HEK293 (cell line): ENCODE measurements at regions not wholly inside any gene's neighbourhood (a gene's known extent, or its start where the extent isn't known, plus 50 kb on each side); places are given as distances from the start of the nearest gene placed in this dataset.

Source experiments
- CTCF ChIA-PET: fragments of 350-600 bp; formaldehyde crosslinking; extraction: SDS; loops from one replicate; lab custom pipeline; 2021; ENCODE audit warnings: antibody characterized with exemption; lab: Yijun Ruan, JAX
- POLR2A ChIA-PET: fragments of 300-600 bp; formaldehyde crosslinking; extraction: SDS; loops from one replicate; lab custom pipeline; 2020; ENCODE audit warnings: antibody characterized with exemption, inconsistent platforms; lab: Yijun Ruan, JAX
- H3K27ac ChIP-seq: fragments of 200-500 bp; sonication (Bioruptor generic); 2 replicates; pipeline ENCODE4 v1.5.1; 2014; ENCODE audit warnings: low read depth, low read length, control low read depth, inconsistent platforms; ENCODE audit errors: extremely low read depth
- H3K36me3 ChIP-seq, 2 experiments: fragments of 200-500 bp in 1 of 2; sonication (Bioruptor generic) in 1 of 2; 1 replicate in 1 of 2; 2 replicates in 1 of 2; pipeline ENCODE4 v1.5.1; 2014 to 2017; ENCODE audit warnings: inconsistent platforms in 2 of 2, low read length in 2 of 2; ENCODE audit not compliant: control insufficient read depth in 2 of 2, insufficient read depth in 1 of 2
- H3K4me1 ChIP-seq: fragments of 200-500 bp; sonication (Bioruptor generic); 2 replicates; pipeline ENCODE4 v1.5.1; 2014; ENCODE audit warnings: mild to moderate bottlenecking, low read length, inconsistent platforms; ENCODE audit not compliant: control insufficient read depth, insufficient read depth
- H3K4me3 ChIP-seq: 2 replicates; pipeline ENCODE4 v1.5.1; 2011; ENCODE audit warnings: low read depth, mild to moderate bottlenecking, control low read depth, low read length, moderate library complexity
- H3K9me3 ChIP-seq: fragments of 200-500 bp; sonication (Bioruptor generic); 2 replicates; pipeline ENCODE4 v1.5.1; 2014; ENCODE audit warnings: low read depth, low read length, inconsistent platforms; ENCODE audit not compliant: control insufficient read depth, insufficient read depth
- BCL11B ChIP-seq: fragments of 450-650 bp; formaldehyde crosslinking; IDR thresholded peaks from 2 replicates; pipeline ENCODE4 v1.5.1; 2016; ENCODE audit warnings: low read depth, missing biosample characterization, missing genetic modification characterization
- GLI4 ChIP-seq: fragments of 450-650 bp; formaldehyde crosslinking; IDR thresholded peaks from 2 replicates; pipeline ENCODE4 v1.5.1; 2016; ENCODE audit warnings: missing biosample characterization, missing genetic modification characterization
- GLIS1 ChIP-seq: fragments of 450-650 bp; formaldehyde crosslinking; IDR thresholded peaks from 2 replicates; pipeline ENCODE4 v1.5.1; 2016; ENCODE audit warnings: missing biosample characterization, missing genetic modification characterization
- KLF16 ChIP-seq: fragments of 450-650 bp; formaldehyde crosslinking; IDR thresholded peaks from 2 replicates; pipeline ENCODE4 v1.5.1; 2017; ENCODE audit warnings: missing biosample characterization, missing genetic modification characterization
- KLF7 ChIP-seq: fragments of 450-650 bp; formaldehyde crosslinking; IDR thresholded peaks from 2 replicates; pipeline ENCODE4 v1.5.1; 2016; ENCODE audit warnings: missing biosample characterization, missing genetic modification characterization, borderline replicate concordance
- SCRT1 ChIP-seq: fragments of 450-650 bp; formaldehyde crosslinking; IDR thresholded peaks from 2 replicates; pipeline ENCODE4 v1.5.1; 2016; ENCODE audit warnings: missing biosample characterization, missing genetic modification characterization, borderline replicate concordance
- SCRT2 ChIP-seq: fragments of 450-650 bp; formaldehyde crosslinking; IDR thresholded peaks from 2 replicates; pipeline ENCODE4 v1.5.1; 2016; ENCODE audit warnings: missing biosample characterization, missing genetic modification characterization
- SP3 ChIP-seq: fragments of 450-650 bp; formaldehyde crosslinking; IDR thresholded peaks from 2 replicates; pipeline ENCODE4 v1.5.1; 2016; ENCODE audit warnings: missing biosample characterization, missing genetic modification characterization
- ZBTB17 ChIP-seq: fragments of 450-650 bp; formaldehyde crosslinking; IDR thresholded peaks from 2 replicates; pipeline ENCODE4 v1.5.1; 2016; ENCODE audit warnings: missing biosample characterization, missing genetic modification characterization
- ZIC2 ChIP-seq: fragments of 450-650 bp; formaldehyde crosslinking; IDR thresholded peaks from 2 replicates; pipeline ENCODE4 v1.5.1; 2016; ENCODE audit warnings: missing biosample characterization, missing genetic modification characterization
- ZNF24 ChIP-seq: fragments of 450-650 bp; formaldehyde crosslinking; IDR thresholded peaks from 2 replicates; pipeline ENCODE4 v1.5.1; 2016; ENCODE audit warnings: missing biosample characterization, missing genetic modification characterization
- ZNF335 ChIP-seq: fragments of 450-650 bp; formaldehyde crosslinking; conservative IDR thresholded peaks from 2 replicates; pipeline ENCODE4 v1.5.1; 2016; ENCODE audit warnings: missing biosample characterization, missing genetic modification characterization
- ZNF341 ChIP-seq: fragments of 450-650 bp; formaldehyde crosslinking; IDR thresholded peaks from 2 replicates; pipeline ENCODE4; 2016; ENCODE audit warnings: low read depth, missing biosample characterization, missing genetic modification characterization
- ZNF423 ChIP-seq: fragments of 450-650 bp; formaldehyde crosslinking; IDR thresholded peaks from 2 replicates; pipeline ENCODE4 v1.5.1; 2016; ENCODE audit warnings: missing biosample characterization, missing genetic modification characterization
- ZNF561 ChIP-seq: fragments of 450-650 bp; IDR thresholded peaks from 2 replicates; pipeline ENCODE4 v1.5.1; 2018; ENCODE audit warnings: missing biosample characterization, missing genetic modification characterization, borderline replicate concordance
- ZNF629 ChIP-seq: fragments of 450-650 bp; formaldehyde crosslinking; IDR thresholded peaks from 2 replicates; pipeline ENCODE4 v1.5.1; 2017; ENCODE audit warnings: missing biosample characterization, missing genetic modification characterization
- ZNF830 ChIP-seq: fragments of 450-650 bp; IDR thresholded peaks from 2 replicates; pipeline ENCODE4 v1.5.0; 2018; ENCODE audit warnings: missing biosample characterization, missing genetic modification characterization, low read depth, mild to moderate bottlenecking, moderate library complexity
- ZXDB ChIP-seq: fragments of 450-650 bp; formaldehyde crosslinking; IDR thresholded peaks from 2 replicates; pipeline ENCODE4 v1.5.1; 2016; ENCODE audit warnings: missing biosample characterization, missing genetic modification characterization
- TF ChIP-seq, protein P1 (sequence below): fragments of 450-650 bp; formaldehyde crosslinking; IDR thresholded peaks from 2 replicates; pipeline ENCODE4 v1.5.1; 2016; ENCODE audit warnings: missing biosample characterization, missing genetic modification characterization, borderline replicate concordance
- TF ChIP-seq, protein P2 (sequence below): fragments of 450-650 bp; formaldehyde crosslinking; IDR thresholded peaks from 2 replicates; pipeline ENCODE4 v1.5.1; 2017; ENCODE audit warnings: missing biosample characterization, mild to moderate bottlenecking, missing genetic modification characterization, moderate library complexity
- TF ChIP-seq, protein P3 (sequence below): fragments of 450-650 bp; formaldehyde crosslinking; IDR thresholded peaks from 2 replicates; pipeline ENCODE4 v1.5.1; 2016; ENCODE audit warnings: missing biosample characterization, missing genetic modification characterization
- TF ChIP-seq, protein P4 (sequence below): fragments of 450-650 bp; formaldehyde crosslinking; IDR thresholded peaks from 2 replicates; pipeline ENCODE4 v1.5.1; 2017; ENCODE audit warnings: missing biosample characterization, missing genetic modification characterization
- TF ChIP-seq, protein P5 (sequence below): fragments of 450-650 bp; formaldehyde crosslinking; IDR thresholded peaks from 2 replicates; pipeline ENCODE4 v1.5.1; 2017; ENCODE audit warnings: missing biosample characterization, missing genetic modification characterization
- TF ChIP-seq, protein P6 (sequence below): fragments of 450-650 bp; formaldehyde crosslinking; IDR thresholded peaks from 2 replicates; pipeline ENCODE4 v1.5.1; 2016; ENCODE audit warnings: missing biosample characterization, missing genetic modification characterization

DNA sequence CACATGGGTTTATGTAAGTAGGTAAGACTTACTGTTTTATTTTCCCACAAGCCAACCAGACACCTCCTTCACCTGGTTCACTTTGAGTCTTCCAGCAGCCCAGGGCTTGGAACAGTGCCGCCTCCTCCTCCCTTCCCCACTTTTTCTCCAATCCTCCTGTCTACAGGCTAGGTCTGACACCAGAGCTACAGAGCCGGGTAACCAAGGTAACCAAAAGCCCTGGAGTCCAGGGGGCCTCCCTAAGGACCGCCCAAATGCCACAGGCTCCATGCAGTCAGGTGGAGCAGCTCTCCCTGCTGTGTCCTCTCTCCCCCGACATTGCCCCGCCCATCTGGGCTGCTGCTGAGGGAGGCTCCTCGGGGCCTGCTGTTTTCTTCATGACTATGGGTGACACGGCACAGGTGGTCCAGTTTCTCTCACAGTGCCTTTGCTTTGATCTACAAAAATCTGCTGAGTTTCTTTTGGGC is 138.0 kb upstream of the EFNA5 start:
- CTCF ChIA-PET: no interaction called here
- no peak overlapping the region for H3K4me3 ChIP-seq
- POLR2A ChIA-PET: no interaction called here
- no peaks in the 10 kb centered on the region for H3K9me3 ChIP-seq
- H3K4me1 ChIP-seq: peaks cover 11% of the 10 kb centered on the region
- no peak overlapping the region for H3K27ac ChIP-seq
- TF ChIP-seq, protein P1, sequence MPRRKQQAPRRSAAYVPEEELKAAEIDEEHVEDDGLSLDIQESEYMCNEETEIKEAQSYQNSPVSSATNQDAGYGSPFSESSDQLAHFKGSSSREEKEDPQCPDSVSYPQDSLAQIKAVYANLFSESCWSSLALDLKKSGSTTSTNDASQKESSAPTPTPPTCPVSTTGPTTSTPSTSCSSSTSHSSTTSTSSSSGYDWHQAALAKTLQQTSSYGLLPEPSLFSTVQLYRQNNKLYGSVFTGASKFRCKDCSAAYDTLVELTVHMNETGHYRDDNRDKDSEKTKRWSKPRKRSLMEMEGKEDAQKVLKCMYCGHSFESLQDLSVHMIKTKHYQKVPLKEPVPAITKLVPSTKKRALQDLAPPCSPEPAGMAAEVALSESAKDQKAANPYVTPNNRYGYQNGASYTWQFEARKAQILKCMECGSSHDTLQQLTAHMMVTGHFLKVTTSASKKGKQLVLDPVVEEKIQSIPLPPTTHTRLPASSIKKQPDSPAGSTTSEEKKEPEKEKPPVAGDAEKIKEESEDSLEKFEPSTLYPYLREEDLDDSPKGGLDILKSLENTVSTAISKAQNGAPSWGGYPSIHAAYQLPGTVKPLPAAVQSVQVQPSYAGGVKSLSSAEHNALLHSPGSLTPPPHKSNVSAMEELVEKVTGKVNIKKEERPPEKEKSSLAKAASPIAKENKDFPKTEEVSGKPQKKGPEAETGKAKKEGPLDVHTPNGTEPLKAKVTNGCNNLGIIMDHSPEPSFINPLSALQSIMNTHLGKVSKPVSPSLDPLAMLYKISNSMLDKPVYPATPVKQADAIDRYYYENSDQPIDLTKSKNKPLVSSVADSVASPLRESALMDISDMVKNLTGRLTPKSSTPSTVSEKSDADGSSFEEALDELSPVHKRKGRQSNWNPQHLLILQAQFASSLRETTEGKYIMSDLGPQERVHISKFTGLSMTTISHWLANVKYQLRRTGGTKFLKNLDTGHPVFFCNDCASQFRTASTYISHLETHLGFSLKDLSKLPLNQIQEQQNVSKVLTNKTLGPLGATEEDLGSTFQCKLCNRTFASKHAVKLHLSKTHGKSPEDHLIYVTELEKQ (tag by site-specific recombination): no peak
- TF ChIP-seq, protein P2, sequence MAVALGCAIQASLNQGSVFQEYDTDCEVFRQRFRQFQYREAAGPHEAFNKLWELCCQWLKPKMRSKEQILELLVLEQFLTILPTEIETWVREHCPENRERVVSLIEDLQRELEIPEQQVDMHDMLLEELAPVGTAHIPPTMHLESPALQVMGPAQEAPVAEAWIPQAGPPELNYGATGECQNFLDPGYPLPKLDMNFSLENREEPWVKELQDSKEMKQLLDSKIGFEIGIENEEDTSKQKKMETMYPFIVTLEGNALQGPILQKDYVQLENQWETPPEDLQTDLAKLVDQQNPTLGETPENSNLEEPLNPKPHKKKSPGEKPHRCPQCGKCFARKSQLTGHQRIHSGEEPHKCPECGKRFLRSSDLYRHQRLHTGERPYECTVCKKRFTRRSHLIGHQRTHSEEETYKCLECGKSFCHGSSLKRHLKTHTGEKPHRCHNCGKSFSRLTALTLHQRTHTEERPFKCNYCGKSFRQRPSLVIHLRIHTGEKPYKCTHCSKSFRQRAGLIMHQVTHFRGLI: no peak
- TF ChIP-seq ZNF629 (tag by site-specific recombination): no peak
- no peak for TF ChIP-seq ZNF830 (tag by site-specific recombination)
- TF ChIP-seq, protein P3, sequence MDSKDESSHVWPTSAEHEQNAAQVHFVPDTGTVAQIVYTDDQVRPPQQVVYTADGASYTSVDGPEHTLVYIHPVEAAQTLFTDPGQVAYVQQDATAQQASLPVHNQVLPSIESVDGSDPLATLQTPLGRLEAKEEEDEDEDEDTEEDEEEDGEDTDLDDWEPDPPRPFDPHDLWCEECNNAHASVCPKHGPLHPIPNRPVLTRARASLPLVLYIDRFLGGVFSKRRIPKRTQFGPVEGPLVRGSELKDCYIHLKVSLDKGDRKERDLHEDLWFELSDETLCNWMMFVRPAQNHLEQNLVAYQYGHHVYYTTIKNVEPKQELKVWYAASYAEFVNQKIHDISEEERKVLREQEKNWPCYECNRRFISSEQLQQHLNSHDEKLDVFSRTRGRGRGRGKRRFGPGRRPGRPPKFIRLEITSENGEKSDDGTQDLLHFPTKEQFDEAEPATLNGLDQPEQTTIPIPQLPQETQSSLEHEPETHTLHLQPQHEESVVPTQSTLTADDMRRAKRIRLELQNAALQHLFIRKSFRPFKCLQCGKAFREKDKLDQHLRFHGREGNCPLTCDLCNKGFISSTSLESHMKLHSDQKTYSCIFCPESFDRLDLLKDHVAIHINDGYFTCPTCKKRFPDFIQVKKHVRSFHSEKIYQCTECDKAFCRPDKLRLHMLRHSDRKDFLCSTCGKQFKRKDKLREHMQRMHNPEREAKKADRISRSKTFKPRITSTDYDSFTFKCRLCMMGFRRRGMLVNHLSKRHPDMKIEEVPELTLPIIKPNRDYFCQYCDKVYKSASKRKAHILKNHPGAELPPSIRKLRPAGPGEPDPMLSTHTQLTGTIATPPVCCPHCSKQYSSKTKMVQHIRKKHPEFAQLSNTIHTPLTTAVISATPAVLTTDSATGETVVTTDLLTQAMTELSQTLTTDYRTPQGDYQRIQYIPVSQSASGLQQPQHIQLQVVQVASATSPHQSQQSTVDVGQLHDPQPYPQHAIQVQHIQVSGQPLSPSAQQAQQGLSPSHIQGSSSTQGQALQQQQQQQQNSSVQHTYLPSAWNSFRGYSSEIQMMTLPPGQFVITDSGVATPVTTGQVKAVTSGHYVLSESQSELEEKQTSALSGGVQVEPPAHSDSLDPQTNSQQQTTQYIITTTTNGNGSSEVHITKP (tag by site-specific recombination): peak; percentile 57
- TF ChIP-seq, protein P4, sequence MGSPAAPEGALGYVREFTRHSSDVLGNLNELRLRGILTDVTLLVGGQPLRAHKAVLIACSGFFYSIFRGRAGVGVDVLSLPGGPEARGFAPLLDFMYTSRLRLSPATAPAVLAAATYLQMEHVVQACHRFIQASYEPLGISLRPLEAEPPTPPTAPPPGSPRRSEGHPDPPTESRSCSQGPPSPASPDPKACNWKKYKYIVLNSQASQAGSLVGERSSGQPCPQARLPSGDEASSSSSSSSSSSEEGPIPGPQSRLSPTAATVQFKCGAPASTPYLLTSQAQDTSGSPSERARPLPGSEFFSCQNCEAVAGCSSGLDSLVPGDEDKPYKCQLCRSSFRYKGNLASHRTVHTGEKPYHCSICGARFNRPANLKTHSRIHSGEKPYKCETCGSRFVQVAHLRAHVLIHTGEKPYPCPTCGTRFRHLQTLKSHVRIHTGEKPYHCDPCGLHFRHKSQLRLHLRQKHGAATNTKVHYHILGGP (tag by site-specific recombination): no peak
- TF ChIP-seq ZBTB17 (tag by site-specific recombination): peak; percentile 93
- TF ChIP-seq ZNF335 (tag by site-specific recombination): peak; percentile 73
- TF ChIP-seq ZNF561 (tag by site-specific recombination): 0 out of 2 replicates have a peak, but pooled peaks have one; percentile 39
- no peak for TF ChIP-seq ZNF24 (tag by site-specific recombination)
- TF ChIP-seq, protein P5, sequence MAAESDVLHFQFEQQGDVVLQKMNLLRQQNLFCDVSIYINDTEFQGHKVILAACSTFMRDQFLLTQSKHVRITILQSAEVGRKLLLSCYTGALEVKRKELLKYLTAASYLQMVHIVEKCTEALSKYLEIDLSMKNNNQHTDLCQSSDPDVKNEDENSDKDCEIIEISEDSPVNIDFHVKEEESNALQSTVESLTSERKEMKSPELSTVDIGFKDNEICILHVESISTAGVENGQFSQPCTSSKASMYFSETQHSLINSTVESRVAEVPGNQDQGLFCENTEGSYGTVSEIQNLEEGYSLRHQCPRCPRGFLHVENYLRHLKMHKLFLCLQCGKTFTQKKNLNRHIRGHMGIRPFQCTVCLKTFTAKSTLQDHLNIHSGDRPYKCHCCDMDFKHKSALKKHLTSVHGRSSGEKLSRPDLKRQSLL: peak; percentile 65; the same call in 1 of the 2 replicates
- peak; percentile 91 for TF ChIP-seq SCRT2 (tag by site-specific recombination)
- no peak for TF ChIP-seq KLF7 (tag by site-specific recombination)
- 0 out of 2 replicates have a peak, but pooled peaks have one; percentile 15 for TF ChIP-seq ZXDB (tag by site-specific recombination)
- TF ChIP-seq BCL11B (tag by site-specific recombination): no peak
- TF ChIP-seq KLF16 (tag by site-specific recombination): no peak
- TF ChIP-seq SCRT1 (tag by site-specific recombination): peak; percentile 83
- TF ChIP-seq ZNF341 (tag by site-specific recombination): peak; percentile 52
- TF ChIP-seq GLI4: no peak
- peak; percentile 93 for TF ChIP-seq GLIS1
- TF ChIP-seq, protein P6, sequence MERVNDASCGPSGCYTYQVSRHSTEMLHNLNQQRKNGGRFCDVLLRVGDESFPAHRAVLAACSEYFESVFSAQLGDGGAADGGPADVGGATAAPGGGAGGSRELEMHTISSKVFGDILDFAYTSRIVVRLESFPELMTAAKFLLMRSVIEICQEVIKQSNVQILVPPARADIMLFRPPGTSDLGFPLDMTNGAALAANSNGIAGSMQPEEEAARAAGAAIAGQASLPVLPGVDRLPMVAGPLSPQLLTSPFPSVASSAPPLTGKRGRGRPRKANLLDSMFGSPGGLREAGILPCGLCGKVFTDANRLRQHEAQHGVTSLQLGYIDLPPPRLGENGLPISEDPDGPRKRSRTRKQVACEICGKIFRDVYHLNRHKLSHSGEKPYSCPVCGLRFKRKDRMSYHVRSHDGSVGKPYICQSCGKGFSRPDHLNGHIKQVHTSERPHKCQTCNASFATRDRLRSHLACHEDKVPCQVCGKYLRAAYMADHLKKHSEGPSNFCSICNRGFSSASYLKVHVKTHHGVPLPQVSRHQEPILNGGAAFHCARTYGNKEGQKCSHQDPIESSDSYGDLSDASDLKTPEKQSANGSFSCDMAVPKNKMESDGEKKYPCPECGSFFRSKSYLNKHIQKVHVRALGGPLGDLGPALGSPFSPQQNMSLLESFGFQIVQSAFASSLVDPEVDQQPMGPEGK (tag by site-specific recombination): 0 out of 2 replicates have a peak, but pooled peaks have one; percentile 31
- TF ChIP-seq ZIC2: peak; percentile 91
- peak; percentile 59; the same call in 1 of the 2 replicates for TF ChIP-seq SP3 (tag by site-specific recombination)
- TF ChIP-seq ZNF423: peak; percentile 92
- no peaks in the 10 kb centered on the region for H3K36me3 ChIP-seq
